ENCODE measurements at regions not wholly inside any gene's neighbourhood (a gene's known extent, or its start where the extent isn't known, plus 50 kb on each side); places are given as distances from the start of the nearest gene placed in this dataset.

DNA sequence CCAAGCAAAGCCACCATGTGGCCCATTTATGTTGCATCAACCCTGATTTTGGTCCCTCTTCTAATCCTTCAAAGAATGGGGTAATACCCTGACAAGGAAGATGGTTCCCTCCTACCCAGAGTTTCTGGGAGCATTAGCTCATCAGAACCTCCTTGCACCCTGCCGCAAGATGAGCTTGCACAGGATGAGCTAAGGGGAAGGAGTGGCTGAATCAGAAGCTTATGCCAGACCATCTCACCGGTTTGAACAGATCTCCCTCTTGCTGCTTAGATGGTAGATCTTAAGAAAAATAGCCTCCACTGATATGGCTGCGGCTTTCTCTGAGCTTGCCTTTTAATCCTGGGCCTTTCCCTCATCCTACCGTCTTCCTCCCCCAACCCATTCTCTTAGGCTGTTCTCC is 175.1 kb downstream of the SOX9 start:
- TF ChIP-seq STAT1 (IDR thresholded peaks at IDR 0.05; ENCODE audit: unreplicated experiment) (no peak), EZH2phosphoT487 (IDR thresholded peaks at IDR 0.05; ENCODE audit: unreplicated experiment) (no peak), EZH2 (IDR thresholded peaks at IDR 0.05; ENCODE audit: low read depth, unreplicated experiment) (no peak), POLR2AphosphoS5 (IDR thresholded peaks at IDR 0.05; ENCODE audit: low read depth) (no peak)
- TF ChIP-seq, protein P1, sequence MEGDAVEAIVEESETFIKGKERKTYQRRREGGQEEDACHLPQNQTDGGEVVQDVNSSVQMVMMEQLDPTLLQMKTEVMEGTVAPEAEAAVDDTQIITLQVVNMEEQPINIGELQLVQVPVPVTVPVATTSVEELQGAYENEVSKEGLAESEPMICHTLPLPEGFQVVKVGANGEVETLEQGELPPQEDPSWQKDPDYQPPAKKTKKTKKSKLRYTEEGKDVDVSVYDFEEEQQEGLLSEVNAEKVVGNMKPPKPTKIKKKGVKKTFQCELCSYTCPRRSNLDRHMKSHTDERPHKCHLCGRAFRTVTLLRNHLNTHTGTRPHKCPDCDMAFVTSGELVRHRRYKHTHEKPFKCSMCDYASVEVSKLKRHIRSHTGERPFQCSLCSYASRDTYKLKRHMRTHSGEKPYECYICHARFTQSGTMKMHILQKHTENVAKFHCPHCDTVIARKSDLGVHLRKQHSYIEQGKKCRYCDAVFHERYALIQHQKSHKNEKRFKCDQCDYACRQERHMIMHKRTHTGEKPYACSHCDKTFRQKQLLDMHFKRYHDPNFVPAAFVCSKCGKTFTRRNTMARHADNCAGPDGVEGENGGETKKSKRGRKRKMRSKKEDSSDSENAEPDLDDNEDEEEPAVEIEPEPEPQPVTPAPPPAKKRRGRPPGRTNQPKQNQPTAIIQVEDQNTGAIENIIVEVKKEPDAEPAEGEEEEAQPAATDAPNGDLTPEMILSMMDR (conservative IDR thresholded peaks at IDR 0.05; ENCODE audit: low read depth in 2 of 2), result no peak

Measured in GM23338 (cell line).